ENCODE measurements at regions not wholly inside any gene's neighbourhood (a gene's known extent, or its start where the extent isn't known, plus 50 kb on each side); places are given as distances from the start of the nearest gene placed in this dataset.
"Not testable (repeated sequence)": the region's sequence is repeated elsewhere in the genome, so short reads cannot be mapped to it uniquely, and the experiment has no call there.

DNA sequence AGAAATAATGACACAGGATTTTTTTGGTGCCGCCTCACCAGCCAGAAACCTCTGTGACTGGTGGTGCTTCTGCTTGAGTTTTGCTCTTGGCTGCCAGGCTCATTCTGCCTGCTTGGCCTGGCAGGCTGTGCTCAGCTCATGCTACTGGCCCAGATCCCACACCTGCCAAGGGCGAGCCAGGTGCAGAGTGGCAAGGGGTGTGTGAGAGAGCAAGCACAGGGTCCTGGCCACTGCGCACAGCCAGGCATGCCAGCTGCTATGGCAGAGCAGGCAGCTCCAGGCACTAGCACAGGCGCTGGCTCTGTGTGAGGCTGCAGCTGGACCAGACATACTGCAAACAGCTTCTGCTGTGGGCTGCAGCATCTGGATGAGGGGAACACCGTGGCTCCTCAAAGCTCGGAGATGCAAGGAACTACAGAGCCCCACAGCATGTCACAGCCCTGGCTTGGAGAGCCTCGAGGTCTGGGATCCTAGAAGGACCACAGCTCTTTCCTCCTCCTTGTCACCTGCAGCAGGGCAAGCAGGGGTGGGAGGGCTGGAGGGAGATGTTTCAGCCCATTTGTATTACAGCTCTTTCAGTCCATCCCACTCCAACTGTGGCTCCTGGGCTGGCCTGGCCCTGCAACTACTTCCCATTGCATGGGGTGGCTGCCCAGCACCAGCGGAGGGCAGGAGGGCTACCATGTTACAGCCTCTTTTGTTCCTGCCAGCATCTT, 313.4 kb upstream of the SEMA3C start:
- no peak for DNase-seq (ENCODE audit: low read depth in 2 of 2)

GRCh38 chr7:81231301-81231838, 312.5 kb upstream of the SEMA3C start:
- DNase-seq (ENCODE audit: low read depth in 2 of 2), result no peak

GRCh38 chr7:81226234-81226633, 307.4 kb upstream of the SEMA3C start:
- DNase-seq (ENCODE audit: low read depth in 2 of 2), result no peak

DNA sequence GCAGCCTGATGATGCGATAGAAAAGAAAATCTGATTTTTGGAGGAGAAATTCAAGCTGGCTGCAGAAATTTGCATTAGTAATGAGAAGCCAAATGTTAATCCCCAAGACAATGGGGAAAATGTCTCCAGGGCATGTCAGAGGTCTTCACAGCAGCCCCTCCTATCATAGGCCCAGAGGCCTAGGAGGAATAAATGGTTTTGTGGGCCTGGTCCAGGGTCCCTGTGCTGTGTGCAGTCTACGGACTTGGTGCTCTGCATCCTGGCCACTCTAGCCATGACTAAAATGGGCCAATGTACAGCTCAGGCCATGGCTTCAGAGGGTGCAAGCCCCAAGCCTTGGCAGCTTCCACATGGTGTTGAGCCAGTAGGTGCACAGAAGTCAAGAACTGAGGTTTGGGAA, 303.8 kb upstream of the SEMA3C start:
- not testable (repeated sequence) for DNase-seq (ENCODE audit: low read depth in 2 of 2)

- no peak for DNase-seq (ENCODE audit: low read depth in 2 of 2)
Observed at GRCh38 chr7:81221527-81222217, 302.8 kb upstream of the SEMA3C start.

DNA sequence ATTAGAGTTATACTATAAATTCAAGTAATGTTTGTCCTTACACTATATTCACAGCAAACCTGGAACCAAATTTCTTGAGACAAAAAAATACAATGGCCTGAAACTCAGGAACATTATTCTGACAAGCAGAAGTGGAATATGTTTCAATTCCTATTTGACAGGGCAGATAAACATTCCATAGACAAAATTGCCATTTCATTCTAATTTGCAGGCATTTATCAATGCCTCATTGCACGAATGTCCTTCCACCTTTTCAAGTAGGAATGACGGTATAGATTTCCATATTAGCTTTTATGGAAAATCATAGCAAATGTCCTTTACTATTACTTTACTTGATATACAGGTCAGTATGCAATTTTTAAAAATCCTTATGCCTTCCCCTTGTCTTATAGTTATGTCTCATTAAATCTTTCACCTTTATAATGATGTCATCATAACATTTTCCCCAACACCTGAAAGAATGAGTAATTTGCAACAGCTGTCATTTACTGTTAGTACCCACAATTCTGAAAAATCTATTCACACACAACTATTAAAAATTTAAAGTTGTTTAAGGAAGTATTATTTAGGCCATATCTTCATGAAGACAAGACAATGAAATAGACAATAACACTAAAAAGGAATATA, 299.7 kb upstream of the SEMA3C start:
- DNase-seq (ENCODE audit: low read depth in 2 of 2), result no peak

GRCh38 chr7:81213394-81213793, 294.5 kb upstream of the SEMA3C start:
- DNase-seq (ENCODE audit: low read depth in 2 of 2), result no peak

- DNase-seq (ENCODE audit: low read depth in 2 of 2), result no peak
Observed at GRCh38 chr7:81211934-81212320, 293.1 kb upstream of the SEMA3C start.

DNA sequence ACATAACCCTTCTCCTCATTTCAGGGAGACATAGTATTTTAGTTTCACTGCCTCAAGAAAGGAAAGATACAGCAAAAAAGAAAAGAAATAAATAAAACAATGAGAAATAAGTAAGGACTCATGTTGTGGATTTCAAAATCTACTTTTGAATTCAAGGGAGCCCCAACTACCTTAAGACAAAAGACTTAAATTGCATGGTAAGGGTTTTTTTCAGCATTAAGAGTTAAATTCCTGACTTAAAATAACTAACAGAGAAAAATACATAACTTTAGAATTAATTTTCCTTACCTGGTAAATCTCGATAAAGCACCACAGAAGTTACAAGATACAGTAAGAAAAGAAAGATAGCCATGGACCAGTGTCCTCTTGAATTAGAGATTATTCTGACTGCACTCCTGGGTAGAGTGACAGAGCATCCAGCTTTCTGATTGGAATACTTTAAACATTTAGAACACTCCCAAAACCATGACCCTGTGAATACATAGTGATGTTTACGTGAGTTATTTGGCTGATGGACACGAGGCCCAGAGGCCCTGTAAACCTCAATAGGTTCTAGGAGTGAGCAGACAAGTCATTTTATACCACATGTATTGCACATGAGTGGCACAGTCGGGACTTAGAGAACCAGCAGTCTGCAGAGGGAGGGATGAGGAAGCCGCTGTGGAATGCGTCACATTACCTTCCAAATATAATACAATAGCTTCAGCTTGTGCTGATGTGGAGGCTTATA, 292.5 kb upstream of the SEMA3C start:
- no peak for DNase-seq (ENCODE audit: low read depth in 2 of 2)

- DNase-seq (ENCODE audit: low read depth in 2 of 2), result no peak
Observed at GRCh38 chr7:81210137-81211064, 291.6 kb upstream of the SEMA3C start.

DNA sequence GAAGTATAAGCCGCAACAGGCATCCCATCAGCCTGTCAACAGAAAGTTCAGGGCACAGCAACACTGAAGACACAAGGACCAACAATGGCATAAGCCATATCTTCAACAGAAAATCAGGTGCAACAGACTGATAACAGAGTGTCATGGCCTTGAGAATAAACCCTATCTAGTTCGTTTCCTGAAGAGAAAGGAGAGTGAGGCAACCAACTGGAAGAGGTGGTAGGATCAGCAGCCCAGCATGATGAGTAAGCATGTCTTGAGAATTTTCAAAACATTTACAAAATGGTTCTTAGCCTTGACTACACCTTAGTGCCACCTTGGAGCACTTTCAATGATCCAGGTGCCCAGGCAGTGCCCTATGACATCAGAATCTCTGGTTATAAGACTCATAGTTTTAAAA, 290.2 kb upstream of the SEMA3C start:
- DNase-seq (ENCODE audit: low read depth in 2 of 2), result no peak

DNA sequence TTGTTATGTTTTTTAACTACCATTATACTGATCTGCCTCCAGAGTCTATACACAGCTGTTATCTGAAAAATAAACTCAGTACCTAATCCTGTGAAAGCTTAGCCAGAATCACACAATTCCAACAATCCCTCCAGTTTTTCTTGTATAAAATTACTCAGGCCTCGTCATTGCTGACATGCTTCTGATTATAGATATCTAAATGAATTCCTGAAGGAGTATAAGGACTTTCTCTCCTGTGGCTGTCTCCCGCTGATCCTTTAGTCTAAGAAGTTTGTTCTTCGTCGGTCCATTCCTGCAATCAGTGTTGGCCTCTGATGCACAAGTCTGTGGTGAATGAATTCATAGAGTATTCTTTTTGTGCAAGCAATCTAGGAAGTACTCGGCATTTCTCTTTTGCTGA, 288.9 kb upstream of the SEMA3C start:
- no peak for DNase-seq (ENCODE audit: low read depth in 2 of 2)

- no peak for DNase-seq (ENCODE audit: low read depth in 2 of 2)
Observed at GRCh38 chr7:81206667-81207360, 288.0 kb upstream of the SEMA3C start.

DNA sequence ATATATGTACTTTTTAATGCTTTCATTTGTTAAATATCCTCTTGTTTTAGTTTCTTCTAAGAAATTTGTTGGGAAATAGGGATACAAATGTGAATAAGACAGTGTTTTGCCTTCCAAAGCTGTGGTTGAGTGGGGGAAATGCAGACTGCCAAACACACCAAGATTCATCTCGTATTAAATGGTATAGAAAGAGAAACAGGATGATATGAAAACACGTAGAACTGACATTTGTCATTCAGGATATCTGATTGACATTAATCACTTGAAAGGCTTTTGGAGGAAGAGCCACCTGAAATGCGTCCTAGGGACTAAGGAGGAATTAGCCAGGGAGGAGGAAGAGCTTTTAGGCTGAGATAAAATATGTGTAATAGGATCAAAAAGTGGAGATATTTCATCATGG, 287.4 kb upstream of the SEMA3C start:
- no peak for DNase-seq (ENCODE audit: low read depth in 2 of 2)

DNA sequence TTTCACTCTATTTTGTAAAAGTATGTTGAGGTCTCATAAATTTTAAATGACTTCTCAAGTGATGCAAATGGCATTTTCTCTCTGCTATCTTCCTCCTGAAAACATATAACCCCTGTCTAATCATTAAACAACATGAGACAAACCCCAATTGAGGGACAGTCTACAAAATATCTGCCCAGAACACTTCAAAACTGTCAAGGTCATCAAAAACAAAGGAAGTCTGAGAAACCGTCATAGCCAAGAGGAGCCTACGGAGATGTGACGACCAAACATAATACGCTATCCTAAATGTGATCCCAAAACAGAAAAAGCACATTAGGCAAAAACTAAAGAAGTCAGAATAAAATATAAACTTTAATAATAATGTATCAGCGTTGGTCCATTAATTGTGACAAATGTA, 282.3 kb upstream of the SEMA3C start:
- no peak for DNase-seq (ENCODE audit: low read depth in 2 of 2)

- no peak for DNase-seq (ENCODE audit: low read depth in 2 of 2)
Observed at GRCh38 chr7:81198766-81199165, 279.9 kb upstream of the SEMA3C start.

- no peak for DNase-seq (ENCODE audit: low read depth in 2 of 2)
Observed at GRCh38 chr7:81197266-81197665, 278.4 kb upstream of the SEMA3C start.

GRCh38 chr7:81195033-81195432, 276.2 kb upstream of the SEMA3C start:
- no peak for DNase-seq (ENCODE audit: low read depth in 2 of 2)

GRCh38 chr7:81190997-81191768, 272.3 kb upstream of the SEMA3C start:
- no peak for DNase-seq (ENCODE audit: low read depth in 2 of 2)

GRCh38 chr7:81187753-81188152, 268.9 kb upstream of the SEMA3C start:
- DNase-seq (ENCODE audit: low read depth in 2 of 2), result no peak
